OCI-LY7 (cell line): ENCODE measurements at regions not wholly inside any gene's neighbourhood (a gene's known extent, or its start where the extent isn't known, plus 50 kb on each side); places are given as distances from the start of the nearest gene placed in this dataset.

Source experiments
- BruUV-seq: library from RNA; stranded (reverse); fragments of 400-500 nt; replicated peaks from 2 replicates; lab custom pipeline; 2021; lab: Mats Ljungman, UMichigan
- CTCF ChIA-PET: fragments of 300-600 bp; sonication (Branson Sonifier 250); formaldehyde crosslinking; loops from one replicate; lab custom pipeline; 2022; ENCODE audit warnings: antibody characterized with exemption; ENCODE audit not compliant: unreplicated experiment; lab: Charles Lee
- POLR2A ChIA-PET: fragments of 300-600 bp; sonication (Branson Sonifier 250); formaldehyde crosslinking; loops from one replicate; lab custom pipeline; 2022; ENCODE audit warnings: antibody characterized with exemption; lab: Charles Lee
- DNase-seq: peaks from one replicate; pipeline ENCODE4 v3.0.0-alpha.2; 2015; ENCODE audit warnings: low spot score
- H2AFZ ChIP-seq: fragments of 200-600 bp; sonication (generic), shearing (Covaris generic); 2 replicates; pipeline ENCODE4 v1.6.1; 2014; ENCODE audit warnings: mild to moderate bottlenecking, antibody characterized with exemption, low read length, moderate library complexity
- H3K27ac ChIP-seq: fragments of 200-600 bp; sonication (generic); 2 replicates; pipeline ENCODE4 v1.5.1; 2014; ENCODE audit warnings: mixed run types, low read depth, mild to moderate bottlenecking, moderate library complexity, low read length, inconsistent platforms; ENCODE audit not compliant: poor library complexity, severe bottlenecking
- H3K36me3 ChIP-seq: fragments of 200-600 bp; sonication (generic); 2 replicates; pipeline ENCODE4 v1.6.1; 2014; ENCODE audit warnings: mild to moderate bottlenecking, antibody characterized with exemption, low read length, moderate library complexity, mixed read lengths; ENCODE audit not compliant: insufficient read depth
- H3K4me1 ChIP-seq: fragments of 200-600 bp; sonication (generic); 2 replicates; pipeline ENCODE4 v1.5.1; 2014; ENCODE audit warnings: mild to moderate bottlenecking, low read length; ENCODE audit not compliant: insufficient read depth, poor library complexity, severe bottlenecking
- H3K4me2 ChIP-seq: fragments of 200-600 bp; sonication (generic); 2 replicates; pipeline ENCODE4 v1.6.1; 2014; ENCODE audit warnings: mild to moderate bottlenecking, low read length
- H3K4me3 ChIP-seq: fragments of 200-600 bp; sonication (generic); 2 replicates; pipeline ENCODE4 v1.5.1; 2014; ENCODE audit warnings: mild to moderate bottlenecking, low read depth, low read length; ENCODE audit not compliant: poor library complexity, severe bottlenecking
- H3K79me2 ChIP-seq: fragments of 200-600 bp; sonication (generic); 2 replicates; pipeline ENCODE4 v1.6.1; 2016; ENCODE audit warnings: low read depth, mild to moderate bottlenecking, low read length, moderate library complexity, mixed read lengths; ENCODE audit not compliant: insufficient read depth
- H3K9me2 ChIP-seq: fragments of 200-600 bp; sonication (generic); 2 replicates; pipeline ENCODE4 v1.6.1; 2016; ENCODE audit warnings: mild to moderate bottlenecking, low read length, mixed read lengths; ENCODE audit not compliant: insufficient read depth
- H3K9me3 ChIP-seq: fragments of 200-600 bp; sonication (generic); 2 replicates; pipeline ENCODE4 v1.6.1; 2014; ENCODE audit warnings: mild to moderate bottlenecking, mixed run types, low read length, mixed read lengths
- H4K20me1 ChIP-seq: fragments of 200-600 bp; sonication (generic); 2 replicates; pipeline ENCODE4 v1.6.1; 2014; ENCODE audit warnings: mild to moderate bottlenecking, antibody characterized with exemption, low read length, moderate library complexity, mixed read lengths; ENCODE audit not compliant: insufficient read depth
- EZH2phosphoT487 ChIP-seq: fragments of 200-600 bp; sonication (generic); IDR thresholded peaks from 2 replicates; pipeline ENCODE4 v1.6.1; 2018; ENCODE audit warnings: low read depth, borderline replicate concordance, mild to moderate bottlenecking, mixed run types, antibody characterized with exemption, low read length, moderate library complexity, mixed read lengths
- intact Hi-C: fragments of 100-400 bp; cut with micrococcal nuclease; formaldehyde crosslinking; loops from one replicate; pipeline ENCODE4 v1.10.0; 2022; ENCODE audit not compliant: unreplicated experiment
- TF ChIP-seq, protein P1 (sequence below): fragments of 200-600 bp; sonication (generic); conservative IDR thresholded peaks from 2 replicates; pipeline ENCODE4 v1.5.1; 2014; ENCODE audit warnings: mild to moderate bottlenecking, antibody characterized with exemption, low read length, moderate library complexity, mixed read lengths

DNA sequence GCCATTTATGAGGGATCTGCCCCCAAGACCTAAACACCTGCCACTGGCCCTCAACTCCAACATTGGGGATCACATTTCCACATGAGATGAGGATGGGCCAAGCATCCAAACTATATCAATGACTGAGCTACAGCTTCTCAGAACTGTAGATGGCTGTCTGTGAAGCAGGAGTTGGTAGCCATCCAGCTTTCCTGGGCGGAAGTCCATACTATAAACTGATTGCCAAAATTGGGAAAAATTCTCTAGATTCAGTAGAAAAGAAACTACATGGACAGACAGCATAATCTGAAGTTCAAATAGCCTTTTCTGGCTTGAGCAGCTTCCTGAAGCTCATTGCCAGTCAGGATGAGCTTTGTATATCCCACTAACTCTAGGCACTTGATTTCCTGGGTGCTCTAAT lies 214.7 kb upstream of the ZBTB20 start:
- no peak for DNase-seq
- Histone ChIP-seq H3K4me3 (no peak overlapping the region), H3K79me2 (no peaks in the 10 kb centered on the region), H3K4me2 (no peak overlapping the region), H2AFZ (no peak overlapping the region), H3K9me3 (no peaks in the 10 kb centered on the region), H3K9me2 (no peaks in the 10 kb centered on the region), H3K36me3 (no peaks in the 10 kb centered on the region), H3K4me1 (no peaks in the 10 kb centered on the region), H3K27ac (no peak overlapping the region), H4K20me1 (no peaks in the 10 kb centered on the region)
- POLR2A ChIA-PET: no interaction called here
- CTCF ChIA-PET: no interaction called here
- intact Hi-C loops: no loop called here
- TF ChIP-seq EZH2phosphoT487: no peak
- TF ChIP-seq, protein P1, sequence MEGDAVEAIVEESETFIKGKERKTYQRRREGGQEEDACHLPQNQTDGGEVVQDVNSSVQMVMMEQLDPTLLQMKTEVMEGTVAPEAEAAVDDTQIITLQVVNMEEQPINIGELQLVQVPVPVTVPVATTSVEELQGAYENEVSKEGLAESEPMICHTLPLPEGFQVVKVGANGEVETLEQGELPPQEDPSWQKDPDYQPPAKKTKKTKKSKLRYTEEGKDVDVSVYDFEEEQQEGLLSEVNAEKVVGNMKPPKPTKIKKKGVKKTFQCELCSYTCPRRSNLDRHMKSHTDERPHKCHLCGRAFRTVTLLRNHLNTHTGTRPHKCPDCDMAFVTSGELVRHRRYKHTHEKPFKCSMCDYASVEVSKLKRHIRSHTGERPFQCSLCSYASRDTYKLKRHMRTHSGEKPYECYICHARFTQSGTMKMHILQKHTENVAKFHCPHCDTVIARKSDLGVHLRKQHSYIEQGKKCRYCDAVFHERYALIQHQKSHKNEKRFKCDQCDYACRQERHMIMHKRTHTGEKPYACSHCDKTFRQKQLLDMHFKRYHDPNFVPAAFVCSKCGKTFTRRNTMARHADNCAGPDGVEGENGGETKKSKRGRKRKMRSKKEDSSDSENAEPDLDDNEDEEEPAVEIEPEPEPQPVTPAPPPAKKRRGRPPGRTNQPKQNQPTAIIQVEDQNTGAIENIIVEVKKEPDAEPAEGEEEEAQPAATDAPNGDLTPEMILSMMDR: no peak
- no TSS peak for BruUV-seq

DNA sequence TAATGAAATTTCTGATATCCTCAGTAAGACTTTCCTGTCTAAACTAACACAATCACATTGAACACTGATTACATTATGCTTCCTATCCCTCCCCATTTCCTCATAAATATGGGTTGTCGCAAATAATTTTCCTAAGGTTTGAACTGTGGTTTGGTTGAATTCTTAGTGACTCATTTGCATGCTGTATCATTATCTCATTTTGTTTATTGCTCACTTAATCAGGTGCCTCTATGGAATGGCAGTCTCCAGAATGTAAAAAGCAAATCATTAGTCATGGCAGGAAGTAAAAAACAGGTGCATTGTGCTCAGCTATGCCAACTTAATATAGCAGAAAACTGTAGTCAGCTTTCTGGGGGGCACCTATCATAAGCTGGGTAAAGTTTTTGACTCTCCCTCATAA lies 216.0 kb upstream of the ZBTB20 start:
- Histone ChIP-seq H3K4me2 (no peak overlapping the region), H3K79me2 (no peaks in the 10 kb centered on the region), H3K9me2 (no peaks in the 10 kb centered on the region), H3K27ac (no peak overlapping the region), H3K9me3 (no peaks in the 10 kb centered on the region), H4K20me1 (no peaks in the 10 kb centered on the region), H2AFZ (no peak overlapping the region), H3K4me1 (no peaks in the 10 kb centered on the region), H3K4me3 (no peak overlapping the region), H3K36me3 (no peaks in the 10 kb centered on the region)
- intact Hi-C loops: no loop called here
- TF ChIP-seq EZH2phosphoT487: no peak
- TF ChIP-seq, protein P1: no peak
- no TSS peak for BruUV-seq
- CTCF ChIA-PET: no interaction called here
- POLR2A ChIA-PET: interaction anchor here (0.6 kb wide), 1 partner anchor 440 kb away, joined by 4 read pairs; no protein-coding TSS in a partner anchor
- no peak for DNase-seq

DNA sequence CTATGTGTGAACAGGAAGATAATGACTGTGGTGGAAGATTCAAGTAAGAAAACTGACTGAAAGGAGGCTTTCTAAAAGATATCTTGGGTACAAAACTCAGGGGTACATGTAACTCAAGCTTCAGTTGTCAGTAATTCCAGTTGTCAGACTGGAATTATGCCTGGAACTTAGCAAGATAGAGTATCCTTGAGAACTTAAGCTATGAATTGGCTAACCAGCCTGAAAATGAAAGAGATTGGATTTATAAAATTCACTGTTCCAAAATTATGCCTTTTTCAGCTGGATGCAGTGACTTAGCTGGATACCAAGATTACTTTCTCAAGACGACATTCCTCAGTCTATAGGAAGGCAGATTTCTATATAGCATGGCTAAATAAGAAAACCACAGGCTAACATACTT lies 221.9 kb upstream of the ZBTB20 start:
- Histone ChIP-seq H3K4me1 (no peaks in the 10 kb centered on the region), H3K36me3 (no peaks in the 10 kb centered on the region), H4K20me1 (no peaks in the 10 kb centered on the region), H3K9me2 (no peaks in the 10 kb centered on the region), H3K79me2 (no peaks in the 10 kb centered on the region), H3K27ac (no peak overlapping the region), H3K9me3 (no peaks in the 10 kb centered on the region), H3K4me3 (no peak overlapping the region), H3K4me2 (no peak overlapping the region), H2AFZ (no peak overlapping the region)
- intact Hi-C loops: no loop called here
- POLR2A ChIA-PET: no interaction called here
- CTCF ChIA-PET: no interaction called here
- TF ChIP-seq EZH2phosphoT487: no peak
- TF ChIP-seq, protein P1: no peak
- DNase-seq: no peak
- BruUV-seq: no TSS peak
